GM12878 (cell line): ENCODE measurements at regions not wholly inside any gene's neighbourhood (a gene's known extent, or its start where the extent isn't known, plus 50 kb on each side); places are given as distances from the start of the nearest gene placed in this dataset.

ENCODE experiments used
- ATAC-seq: fragments of 200-7000 bp; cut with Tn5 transposase; 3 replicates; pipeline ENCODE4 v1.9.1; 2020; ENCODE audit warnings: mild to moderate bottlenecking, moderate library complexity
- BruUV-seq: library from RNA; stranded (reverse); fragments of 400-500 nt; replicated peaks from 2 replicates; lab custom pipeline; 2021; lab: Mats Ljungman, UMichigan
- CTCF ChIA-PET: fragments of 300-600 bp; sonication (Branson Sonifier 250); formaldehyde crosslinking; extraction: SDS; loops from one replicate; lab custom pipeline; 2021; ENCODE audit warnings: inconsistent platforms; lab: Yijun Ruan, JAX
- POLR2A ChIA-PET: fragments of 350-600 bp; formaldehyde crosslinking; extraction: SDS; loops from one replicate; lab custom pipeline; 2021; ENCODE audit warnings: inconsistent platforms; lab: Charles Lee
- RAD21 ChIA-PET: fragments of 300-600 bp; sonication (Branson Sonifier 250); formaldehyde crosslinking; loops from one replicate; lab custom pipeline; 2023; ENCODE audit warnings: antibody characterized with exemption; ENCODE audit not compliant: unreplicated experiment; lab: Charles Lee
- SMC1A ChIA-PET: fragments of 300-600 bp; sonication (Branson Sonifier 250); formaldehyde crosslinking; loops from one replicate; lab custom pipeline; 2023; ENCODE audit not compliant: unreplicated experiment, uncharacterized antibody; lab: Charles Lee
- DNase-seq: peaks from one replicate; pipeline ENCODE4 v3.0.0-alpha.2; 2011; ENCODE audit warnings: low read depth, low spot score
- FAIRE-seq: peaks from 3 replicates; lab custom pipeline; 2011; peaks lifted over from hg19 to GRCh38; lab: Jason Lieb, UNC
- H2AFZ ChIP-seq: 2 replicates; pipeline ENCODE4 v1.6.0; 2011; ENCODE audit warnings: low read depth, low read length, control low read depth; ENCODE audit not compliant: control insufficient read depth
- H3K27ac ChIP-seq: 2 replicates; pipeline ENCODE4 v1.5.1; 2011; ENCODE audit warnings: control low read depth; ENCODE audit not compliant: control insufficient read depth, insufficient read depth
- H3K27me3 ChIP-seq, 2 experiments: replicated peaks in 1 of 2; 2 replicates each; pipeline versions ENCODE4 v1.6.0 to v1.6.1; 2011; ENCODE audit warnings: low read length in 1 of 2; ENCODE audit not compliant: control insufficient read depth in 2 of 2, insufficient read depth in 2 of 2
- H3K36me3 ChIP-seq, 2 experiments: 2 replicates each; pipeline ENCODE4 v1.5.1; 2011; ENCODE audit warnings: low read length in 1 of 2; ENCODE audit not compliant: control insufficient read depth in 2 of 2, insufficient read depth in 2 of 2
- H3K4me1 ChIP-seq: 2 replicates; pipeline ENCODE4 v1.6.1; 2011; ENCODE audit warnings: mild to moderate bottlenecking, low read length, moderate library complexity, mixed read lengths; ENCODE audit not compliant: control insufficient read depth, insufficient read depth
- H3K4me2 ChIP-seq: 2 replicates; pipeline ENCODE4 v1.6.0; 2011; ENCODE audit warnings: control low read depth; ENCODE audit not compliant: control insufficient read depth, insufficient read depth
- H3K4me3 ChIP-seq: fragments of 200-600 bp; sonication (generic); 2 replicates; pipeline ENCODE4 v1.5.1; 2016
- H3K79me2 ChIP-seq: 2 replicates; pipeline ENCODE4 v1.6.0; 2011; ENCODE audit warnings: low read length; ENCODE audit not compliant: control insufficient read depth, insufficient read depth
- H3K9ac ChIP-seq: 2 replicates; pipeline ENCODE4 v1.8.0; 2011; ENCODE audit warnings: low read length, control low read depth, mixed read lengths; ENCODE audit not compliant: control insufficient read depth, insufficient read depth
- H3K9me3 ChIP-seq: replicated peaks from 3 replicates; pipeline ENCODE4 v1.5.1; 2011; ENCODE audit warnings: mild to moderate bottlenecking, low read length; ENCODE audit not compliant: control insufficient read depth, insufficient read depth
- H4K20me1 ChIP-seq: 2 replicates; pipeline ENCODE4 v1.6.0; 2011; ENCODE audit not compliant: control insufficient read depth, insufficient read depth
- BACH1 ChIP-seq: fragments of 450-650 bp; IDR thresholded peaks from 2 replicates; pipeline ENCODE4 v1.6.1; 2017; ENCODE audit warnings: mild to moderate bottlenecking, borderline replicate concordance
- BCL11A ChIP-seq: IDR thresholded peaks from 2 replicates; pipeline ENCODE4 v1.6.1; 2011; ENCODE audit warnings: low read depth, low read length
- CHD2 ChIP-seq: IDR thresholded peaks from 2 replicates; pipeline ENCODE4 v1.6.1; 2011; ENCODE audit warnings: low read depth, low read length, improper control_type of control experiment, borderline replicate concordance
- JUND ChIP-seq: IDR thresholded peaks from 2 replicates; pipeline ENCODE4 v1.6.1; 2012; ENCODE audit warnings: low read depth, mild to moderate bottlenecking, low read length, improper control_type of control experiment, moderate library complexity
- MEF2A ChIP-seq: IDR thresholded peaks from 2 replicates; pipeline ENCODE4 v1.6.1; 2011; ENCODE audit warnings: low read depth, mild to moderate bottlenecking, low read length, moderate library complexity; ENCODE audit not compliant: insufficient read depth
- MXI1 ChIP-seq: fragments of 150-350 bp; IDR thresholded peaks from 2 replicates; pipeline ENCODE4 v1.6.1; 2011; ENCODE audit warnings: low read depth, mild to moderate bottlenecking, inconsistent platforms, low read length, improper control_type of control experiment
- NFIC ChIP-seq: IDR thresholded peaks from 2 replicates; pipeline ENCODE4 v1.6.1; 2012; ENCODE audit warnings: low read depth, mild to moderate bottlenecking, inconsistent platforms, low read length, moderate library complexity
- NFXL1 ChIP-seq: fragments of 450-650 bp; IDR thresholded peaks from 2 replicates; pipeline ENCODE4 v1.6.1; 2017; ENCODE audit warnings: antibody characterized with exemption, mild to moderate bottlenecking, borderline replicate concordance
- NFYB ChIP-seq: IDR thresholded peaks from 2 replicates; pipeline ENCODE4 v1.6.1; 2011; ENCODE audit warnings: low read depth, mild to moderate bottlenecking, low read length, improper control_type of control experiment, moderate library complexity; ENCODE audit not compliant: insufficient read depth
- PML ChIP-seq: IDR thresholded peaks from 2 replicates; pipeline ENCODE4 v1.6.1; 2012; ENCODE audit warnings: low read length, inconsistent platforms
- POLR2AphosphoS2 ChIP-seq: IDR thresholded peaks from 2 replicates; pipeline ENCODE4 v1.6.1; 2011; ENCODE audit warnings: low read depth, mild to moderate bottlenecking, low read length, improper control_type of control experiment, moderate library complexity
- RB1 ChIP-seq: fragments of 450-650 bp; formaldehyde crosslinking; IDR thresholded peaks from 2 replicates; pipeline ENCODE4 v1.6.1; 2017; ENCODE audit warnings: mild to moderate bottlenecking, borderline replicate concordance
- SIX5 ChIP-seq: IDR thresholded peaks from 2 replicates; pipeline ENCODE4 v1.6.1; 2011; ENCODE audit warnings: mild to moderate bottlenecking, low read depth, low read length, moderate library complexity; ENCODE audit not compliant: severe bottlenecking
- SREBF2 ChIP-seq: IDR thresholded peaks from 2 replicates; pipeline ENCODE4 v1.6.1; 2012; ENCODE audit warnings: mild to moderate bottlenecking, low read length
- TARDBP ChIP-seq: IDR thresholded peaks from 2 replicates; pipeline ENCODE4 v1.6.1; 2016; ENCODE audit warnings: borderline replicate concordance
- WGBS: methylation state at CpG from one replicate; pipeline ENCODE4 v1.1.6; 2016; ENCODE audit warnings: low lambda C conversion rate; ENCODE audit not compliant: insufficient replicate concordance, insufficient coverage; ENCODE audit errors: missing lambda C conversion rate; 5-methylcytosine and 5-hydroxymethylcytosine counted together
- in situ Hi-C: fragments of 300-500 bp; cut with MboI; formaldehyde crosslinking; loops from 9 replicates; pipeline ENCODE4 v1.14.3; 2018; ENCODE audit warnings: mixed read lengths
- intact Hi-C: fragments of 100-400 bp; cut with micrococcal nuclease; formaldehyde crosslinking; loops from one replicate; pipeline ENCODE4 v1.14.2; 2022; ENCODE audit not compliant: unreplicated experiment
- TF ChIP-seq, protein P1 (sequence below): fragments of 450-650 bp; formaldehyde crosslinking; IDR thresholded peaks from 2 replicates; pipeline ENCODE4 v1.4.0; 2022; ENCODE audit warnings: mild to moderate bottlenecking, moderate library complexity
- TF ChIP-seq, protein P2 (sequence below): fragments of 150-350 bp; IDR thresholded peaks from 2 replicates; pipeline ENCODE4 v1.6.1; 2014; ENCODE audit warnings: mild to moderate bottlenecking, low read depth, low read length
- TF ChIP-seq, protein P3 (sequence below): IDR thresholded peaks from 2 replicates; pipeline ENCODE4 v1.6.1; 2011; ENCODE audit warnings: borderline replicate concordance, low read depth, mild to moderate bottlenecking, moderate library complexity, mixed read lengths, low read length; ENCODE audit not compliant: insufficient read depth; ENCODE audit errors: extremely low read length

DNA sequence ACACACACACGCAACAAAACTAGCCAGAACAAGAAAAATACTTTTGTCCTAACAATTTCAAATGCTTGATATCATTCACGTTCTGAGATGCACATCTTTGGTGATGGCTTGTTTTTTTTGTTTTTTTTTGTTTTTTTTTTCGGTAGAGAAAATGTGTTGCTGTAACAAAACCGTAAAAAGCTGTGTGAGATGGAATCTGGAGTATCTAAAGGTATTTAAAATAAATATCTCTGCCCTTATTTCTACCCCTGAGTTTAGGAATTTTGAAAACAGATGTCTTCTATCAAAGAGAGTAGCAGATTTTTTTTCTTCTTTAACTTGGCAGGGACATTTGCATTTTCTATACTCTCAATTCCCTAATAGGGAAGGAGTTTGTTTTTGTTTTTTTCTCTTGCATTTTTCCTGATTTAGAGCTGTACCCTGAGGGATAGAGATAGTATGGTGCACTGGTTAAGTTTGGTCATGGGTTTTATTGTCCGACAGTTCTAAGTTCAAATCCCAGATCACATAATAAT, 446.6 kb downstream of the KLF5 start (continued):
- no peak for TF ChIP-seq BCL11A
- no peak for TF ChIP-seq NFYB
- no peak for TF ChIP-seq POLR2AphosphoS2
- no peak for TF ChIP-seq JUND
- TF ChIP-seq SIX5 = no peak
- no peak for TF ChIP-seq NFIC
- no peak for TF ChIP-seq NFXL1
- TF ChIP-seq MEF2A = no peak

DNA sequence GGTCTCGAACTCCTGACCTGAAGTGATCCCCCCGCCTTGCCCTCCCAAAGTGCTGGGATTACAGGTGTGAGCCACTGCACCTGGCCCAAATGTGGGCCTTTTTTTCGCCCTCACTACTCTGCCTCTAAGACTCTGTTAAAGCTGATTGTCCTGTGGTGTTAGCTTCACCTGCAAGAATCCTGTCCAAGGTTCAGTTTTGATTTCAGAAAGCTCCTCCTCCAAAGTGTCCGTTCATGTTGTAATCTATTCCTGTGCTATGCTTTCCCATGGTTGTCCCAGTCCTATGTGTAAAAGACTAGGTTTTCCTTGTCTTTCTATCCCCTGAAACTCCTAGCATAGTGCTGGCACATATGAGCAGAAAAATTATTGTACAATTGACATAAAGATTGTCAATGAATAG, 440.9 kb downstream of the KLF5 start:
- no peaks in the 10 kb centered on the region for H3K36me3 ChIP-seq
- ATAC-seq (no peak), FAIRE-seq (no peak), DNase-seq (no peak)
- in situ Hi-C loops (no loop called here), intact Hi-C loops (no loop called here)
- no TSS peak for BruUV-seq
- SMC1A ChIA-PET = no interaction called here
- H3K9ac ChIP-seq = no peak overlapping the region
- POLR2A ChIA-PET = no interaction called here
- no peaks in the 10 kb centered on the region for H3K9me3 ChIP-seq
- H4K20me1 ChIP-seq = no peaks in the 10 kb centered on the region
- CTCF ChIA-PET = no interaction called here
- H3K79me2 ChIP-seq = no peaks in the 10 kb centered on the region
- no peak overlapping the region for H3K4me2 ChIP-seq
- 31% methylated on average over 4 of the region's 4 CpGs for WGBS
- no peaks in the 10 kb centered on the region for H3K4me1 ChIP-seq
- no peak overlapping the region for H2AFZ ChIP-seq
- H3K27ac ChIP-seq = no peak overlapping the region
- H3K4me3 ChIP-seq = no peak overlapping the region
- no peaks in the 10 kb centered on the region for H3K27me3 ChIP-seq
- RAD21 ChIA-PET = no interaction called here
- TF ChIP-seq RB1 = no peak
- TF ChIP-seq, protein P1, sequence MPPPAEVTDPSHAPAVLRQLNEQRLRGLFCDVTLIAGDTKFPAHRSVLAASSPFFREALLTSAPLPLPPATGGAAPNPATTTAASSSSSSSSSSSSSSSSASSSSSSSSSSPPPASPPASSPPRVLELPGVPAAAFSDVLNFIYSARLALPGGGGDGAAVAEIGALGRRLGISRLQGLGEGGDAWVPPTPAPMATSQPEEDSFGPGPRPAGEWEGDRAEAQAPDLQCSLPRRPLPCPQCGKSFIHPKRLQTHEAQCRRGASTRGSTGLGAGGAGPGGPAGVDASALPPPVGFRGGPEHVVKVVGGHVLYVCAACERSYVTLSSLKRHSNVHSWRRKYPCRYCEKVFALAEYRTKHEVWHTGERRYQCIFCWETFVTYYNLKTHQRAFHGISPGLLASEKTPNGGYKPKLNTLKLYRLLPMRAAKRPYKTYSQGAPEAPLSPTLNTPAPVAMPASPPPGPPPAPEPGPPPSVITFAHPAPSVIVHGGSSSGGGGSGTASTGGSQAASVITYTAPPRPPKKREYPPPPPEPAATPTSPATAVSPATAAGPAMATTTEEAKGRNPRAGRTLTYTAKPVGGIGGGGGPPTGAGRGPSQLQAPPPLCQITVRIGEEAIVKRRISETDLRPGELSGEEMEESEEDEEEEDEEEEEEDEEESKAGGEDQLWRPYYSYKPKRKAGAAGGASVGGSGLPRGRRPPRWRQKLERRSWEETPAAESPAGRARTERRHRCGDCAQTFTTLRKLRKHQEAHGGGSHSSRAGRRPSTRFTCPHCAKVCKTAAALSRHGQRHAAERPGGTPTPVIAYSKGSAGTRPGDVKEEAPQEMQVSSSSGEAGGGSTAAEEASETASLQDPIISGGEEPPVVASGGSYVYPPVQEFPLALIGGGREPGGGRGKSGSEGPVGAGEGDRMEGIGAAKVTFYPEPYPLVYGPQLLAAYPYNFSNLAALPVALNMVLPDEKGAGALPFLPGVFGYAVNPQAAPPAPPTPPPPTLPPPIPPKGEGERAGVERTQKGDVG = no peak
- no peak for TF ChIP-seq SREBF2
- TF ChIP-seq PML = no peak
- no peak for TF ChIP-seq BACH1
- TF ChIP-seq, protein P2, sequence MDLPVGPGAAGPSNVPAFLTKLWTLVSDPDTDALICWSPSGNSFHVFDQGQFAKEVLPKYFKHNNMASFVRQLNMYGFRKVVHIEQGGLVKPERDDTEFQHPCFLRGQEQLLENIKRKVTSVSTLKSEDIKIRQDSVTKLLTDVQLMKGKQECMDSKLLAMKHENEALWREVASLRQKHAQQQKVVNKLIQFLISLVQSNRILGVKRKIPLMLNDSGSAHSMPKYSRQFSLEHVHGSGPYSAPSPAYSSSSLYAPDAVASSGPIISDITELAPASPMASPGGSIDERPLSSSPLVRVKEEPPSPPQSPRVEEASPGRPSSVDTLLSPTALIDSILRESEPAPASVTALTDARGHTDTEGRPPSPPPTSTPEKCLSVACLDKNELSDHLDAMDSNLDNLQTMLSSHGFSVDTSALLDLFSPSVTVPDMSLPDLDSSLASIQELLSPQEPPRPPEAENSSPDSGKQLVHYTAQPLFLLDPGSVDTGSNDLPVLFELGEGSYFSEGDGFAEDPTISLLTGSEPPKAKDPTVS = no peak
- TF ChIP-seq TARDBP = no peak
- TF ChIP-seq CHD2 = no peak
- TF ChIP-seq NFYB = no peak
- TF ChIP-seq, protein P3, sequence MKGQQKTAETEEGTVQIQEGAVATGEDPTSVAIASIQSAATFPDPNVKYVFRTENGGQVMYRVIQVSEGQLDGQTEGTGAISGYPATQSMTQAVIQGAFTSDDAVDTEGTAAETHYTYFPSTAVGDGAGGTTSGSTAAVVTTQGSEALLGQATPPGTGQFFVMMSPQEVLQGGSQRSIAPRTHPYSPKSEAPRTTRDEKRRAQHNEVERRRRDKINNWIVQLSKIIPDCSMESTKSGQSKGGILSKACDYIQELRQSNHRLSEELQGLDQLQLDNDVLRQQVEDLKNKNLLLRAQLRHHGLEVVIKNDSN = no peak
- no peak for TF ChIP-seq MXI1
